ENCODE measurements at regions not wholly inside any gene's neighbourhood (a gene's known extent, or its start where the extent isn't known, plus 50 kb on each side); places are given as distances from the start of the nearest gene placed in this dataset.

- TF ChIP-seq CTCF (IDR thresholded peaks at IDR 0.05; ENCODE audit: insufficient read depth, low read length, poor library complexity, severe bottlenecking) (no peak), EZH2phosphoT487 (conservative IDR thresholded peaks at IDR 0.05; ENCODE audit: low read length) (no peak)
Observed at GRCh38 chr17:77694391-77695363, 263.8 kb upstream of the TNRC6C start.
